Astrocyte (in vitro differentiated cells and primary cell): ENCODE measurements at regions not wholly inside any gene's neighbourhood (a gene's known extent, or its start where the extent isn't known, plus 50 kb on each side); places are given as distances from the start of the nearest gene placed in this dataset.

Source experiments
- DNase-seq: peaks from one replicate; pipeline ENCODE4 v3.0.0-alpha.2; 2010; ENCODE audit warnings: low read depth
- FAIRE-seq: peaks from 2 replicates; lab custom pipeline; 2011; peaks lifted over from hg19 to GRCh38; lab: Jason Lieb, UNC
- H2AFZ ChIP-seq: 2 replicates; pipeline ENCODE4 v1.6.0; 2012; ENCODE audit warnings: low read depth, low read length, inconsistent platforms
- H3K27ac ChIP-seq: 2 replicates; pipeline ENCODE4 v1.5.1; 2011; ENCODE audit warnings: low read depth, low read length, inconsistent platforms
- H3K27me3 ChIP-seq: 2 replicates; pipeline ENCODE4 v1.6.0; 2011; ENCODE audit warnings: low read length, inconsistent platforms; ENCODE audit not compliant: insufficient read depth
- H3K36me3 ChIP-seq: 2 replicates; pipeline ENCODE4 v1.5.1; 2011; ENCODE audit warnings: low read length, inconsistent platforms; ENCODE audit not compliant: insufficient read depth
- H3K4me1 ChIP-seq: 2 replicates; pipeline ENCODE4 v1.5.1; 2011; ENCODE audit warnings: low read length, inconsistent platforms; ENCODE audit not compliant: insufficient read depth
- H3K4me2 ChIP-seq: 2 replicates; pipeline ENCODE4 v1.6.0; 2012; ENCODE audit warnings: low read length, inconsistent platforms
- H3K4me3 ChIP-seq: 2 replicates; pipeline ENCODE4 v1.5.1; 2011; ENCODE audit warnings: low read depth, mild to moderate bottlenecking, low read length, inconsistent platforms; ENCODE audit not compliant: insufficient read depth
- H3K79me2 ChIP-seq: 2 replicates; pipeline ENCODE4 v1.6.0; 2012; ENCODE audit warnings: mild to moderate bottlenecking, low read length, inconsistent platforms; ENCODE audit not compliant: insufficient read depth
- H3K9ac ChIP-seq: 2 replicates; pipeline ENCODE4 v1.6.0; 2012; ENCODE audit warnings: mild to moderate bottlenecking, low read length, inconsistent platforms
- H3K9me3 ChIP-seq: 2 replicates; pipeline ENCODE4 v1.5.1; 2012; ENCODE audit warnings: low read depth, mild to moderate bottlenecking, low read length, inconsistent platforms; ENCODE audit not compliant: insufficient read depth
- H4K20me1 ChIP-seq: 2 replicates; pipeline ENCODE4 v1.6.0; 2012; ENCODE audit warnings: low read length, inconsistent platforms; ENCODE audit not compliant: insufficient read depth
- H3K27ac Mint-ChIP-seq: one replicate; pipeline ENCODE4 v1.8.0; 2021; ENCODE audit warnings: mild to moderate bottlenecking, mixed read lengths; ENCODE audit not compliant: unreplicated experiment
- H3K27me3 Mint-ChIP-seq: one replicate; pipeline ENCODE4 v1.8.0; 2021; ENCODE audit warnings: low read depth, mixed read lengths; ENCODE audit not compliant: unreplicated experiment
- H3K36me3 Mint-ChIP-seq: one replicate; pipeline ENCODE4 v1.8.0; 2021; ENCODE audit warnings: low read depth, mixed read lengths; ENCODE audit not compliant: unreplicated experiment
- H3K4me1 Mint-ChIP-seq: one replicate; pipeline ENCODE4 v1.8.0; 2021; ENCODE audit warnings: low read depth, mixed read lengths; ENCODE audit not compliant: unreplicated experiment
- H3K4me3 Mint-ChIP-seq: one replicate; pipeline ENCODE4 v1.8.0; 2021; ENCODE audit warnings: mild to moderate bottlenecking, moderate library complexity, mixed read lengths; ENCODE audit not compliant: unreplicated experiment
- H3K9me3 Mint-ChIP-seq: one replicate; pipeline ENCODE4 v1.8.0; 2021; ENCODE audit warnings: mild to moderate bottlenecking, mixed read lengths; ENCODE audit not compliant: unreplicated experiment
- EZH2 ChIP-seq: IDR thresholded peaks from 2 replicates; pipeline ENCODE4 v1.6.1; 2012; ENCODE audit warnings: mild to moderate bottlenecking, low read length, inconsistent platforms; ENCODE audit not compliant: insufficient read depth
- TF ChIP-seq, protein P1 (sequence below): IDR thresholded peaks from 2 replicates; pipeline ENCODE4 v1.5.1; 2011; ENCODE audit warnings: low read depth, mild to moderate bottlenecking, inconsistent platforms, low read length, moderate library complexity; ENCODE audit not compliant: insufficient read depth

DNA sequence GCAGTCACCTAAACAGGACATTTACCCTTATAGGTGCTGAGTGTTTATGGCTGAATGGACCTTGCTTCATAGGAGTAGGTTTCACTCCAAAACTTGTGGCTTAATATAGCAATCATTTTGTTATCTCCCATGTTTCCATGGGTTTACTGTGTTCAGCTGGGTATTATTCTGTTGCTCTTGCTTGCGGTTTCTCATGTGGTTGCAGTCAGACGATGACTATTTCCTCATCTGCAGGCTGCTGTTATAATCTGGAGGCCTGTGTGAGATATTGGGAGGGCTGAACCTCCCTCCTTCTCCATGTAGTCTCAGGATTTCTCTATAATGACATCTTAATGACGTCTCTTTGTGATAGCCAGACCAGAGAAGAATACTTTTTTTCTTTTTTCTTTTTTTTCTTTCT, 98.1 kb downstream of the ZPLD1 start:
- TF ChIP-seq, protein P1, sequence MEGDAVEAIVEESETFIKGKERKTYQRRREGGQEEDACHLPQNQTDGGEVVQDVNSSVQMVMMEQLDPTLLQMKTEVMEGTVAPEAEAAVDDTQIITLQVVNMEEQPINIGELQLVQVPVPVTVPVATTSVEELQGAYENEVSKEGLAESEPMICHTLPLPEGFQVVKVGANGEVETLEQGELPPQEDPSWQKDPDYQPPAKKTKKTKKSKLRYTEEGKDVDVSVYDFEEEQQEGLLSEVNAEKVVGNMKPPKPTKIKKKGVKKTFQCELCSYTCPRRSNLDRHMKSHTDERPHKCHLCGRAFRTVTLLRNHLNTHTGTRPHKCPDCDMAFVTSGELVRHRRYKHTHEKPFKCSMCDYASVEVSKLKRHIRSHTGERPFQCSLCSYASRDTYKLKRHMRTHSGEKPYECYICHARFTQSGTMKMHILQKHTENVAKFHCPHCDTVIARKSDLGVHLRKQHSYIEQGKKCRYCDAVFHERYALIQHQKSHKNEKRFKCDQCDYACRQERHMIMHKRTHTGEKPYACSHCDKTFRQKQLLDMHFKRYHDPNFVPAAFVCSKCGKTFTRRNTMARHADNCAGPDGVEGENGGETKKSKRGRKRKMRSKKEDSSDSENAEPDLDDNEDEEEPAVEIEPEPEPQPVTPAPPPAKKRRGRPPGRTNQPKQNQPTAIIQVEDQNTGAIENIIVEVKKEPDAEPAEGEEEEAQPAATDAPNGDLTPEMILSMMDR, result no peak
- Mint-ChIP-seq H3K27me3 (no peaks in the 10 kb centered on the region), H3K27ac (no peak overlapping the region), H3K4me1 (peaks cover 18% of the 10 kb centered on the region), H3K4me3 (no peak overlapping the region), H3K9me3 (no peaks in the 10 kb centered on the region), H3K36me3 (no peaks in the 10 kb centered on the region)
- Histone ChIP-seq H3K27me3 (no peaks in the 10 kb centered on the region), H4K20me1 (no peaks in the 10 kb centered on the region), H3K4me2 (no peak overlapping the region), H3K27ac (no peak overlapping the region), H3K9me3 (no peaks in the 10 kb centered on the region), H3K36me3 (no peaks in the 10 kb centered on the region), H3K4me3 (no peak overlapping the region), H3K9ac (no peak overlapping the region), H3K4me1 (no peaks in the 10 kb centered on the region), H2AFZ (no peak overlapping the region), H3K79me2 (no peaks in the 10 kb centered on the region)
- no peak for FAIRE-seq
- DNase-seq, result peak; percentile 10

DNA sequence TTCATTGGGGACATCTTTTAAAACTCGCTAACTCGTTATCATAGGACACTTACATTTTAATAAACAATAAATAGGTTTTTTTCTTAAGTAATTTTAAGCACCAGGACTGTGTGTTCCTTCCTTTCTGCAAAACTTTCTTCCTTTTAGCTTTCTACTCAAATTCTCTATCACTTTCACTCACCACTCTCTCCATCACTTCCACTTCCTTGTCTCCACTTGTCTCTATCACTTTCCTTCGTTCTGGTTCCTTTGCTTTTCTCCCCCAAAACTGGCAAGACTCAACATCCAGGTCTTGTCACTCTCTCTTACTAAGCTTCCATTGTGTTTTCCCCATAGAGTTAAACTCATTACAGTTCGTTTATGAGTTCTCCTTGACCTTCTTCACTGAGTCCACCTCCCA, 99.0 kb downstream of the ZPLD1 start:
- Mint-ChIP-seq H3K27ac (no peak overlapping the region), H3K9me3 (no peaks in the 10 kb centered on the region), H3K36me3 (no peaks in the 10 kb centered on the region), H3K4me1 (peaks cover 18% of the 10 kb centered on the region), H3K27me3 (no peaks in the 10 kb centered on the region), H3K4me3 (no peak overlapping the region)
- Histone ChIP-seq H3K79me2 (no peaks in the 10 kb centered on the region), H3K9me3 (no peaks in the 10 kb centered on the region), H4K20me1 (no peaks in the 10 kb centered on the region), H2AFZ (no peak overlapping the region), H3K4me1 (no peaks in the 10 kb centered on the region), H3K4me2 (no peak overlapping the region), H3K36me3 (no peaks in the 10 kb centered on the region), H3K27ac (no peak overlapping the region), H3K9ac (no peak overlapping the region), H3K4me3 (no peak overlapping the region), H3K27me3 (no peaks in the 10 kb centered on the region)
- FAIRE-seq (no peak), DNase-seq (no peak)
- TF ChIP-seq, protein P1, result no peak
- no peak for TF ChIP-seq EZH2

DNA sequence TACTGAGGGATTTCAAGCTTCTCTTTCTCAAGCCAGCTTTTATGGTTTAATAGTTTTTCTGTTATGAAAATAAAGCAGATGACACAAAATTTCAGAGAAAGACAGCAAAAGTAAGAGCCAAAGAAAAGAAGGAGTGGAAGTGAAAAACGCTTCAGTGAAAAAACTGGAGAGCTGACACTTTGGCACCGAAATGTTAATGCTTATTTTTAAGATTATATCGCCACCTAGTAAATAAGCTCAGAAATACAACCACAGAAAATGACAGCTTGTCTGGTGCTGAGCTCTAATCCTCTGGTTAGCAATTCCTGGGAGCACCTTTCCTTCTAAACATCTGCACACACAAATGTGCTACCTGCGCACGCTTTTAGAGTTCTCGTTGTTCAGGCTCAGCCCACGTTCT, 101.6 kb downstream of the ZPLD1 start:
- Histone ChIP-seq H3K4me1 (no peaks in the 10 kb centered on the region), H3K27ac (no peak overlapping the region), H2AFZ (no peak overlapping the region), H4K20me1 (no peaks in the 10 kb centered on the region), H3K36me3 (no peaks in the 10 kb centered on the region), H3K27me3 (no peaks in the 10 kb centered on the region), H3K4me2 (peak overlapping the region; percentile 43), H3K4me3 (no peak overlapping the region), H3K79me2 (no peaks in the 10 kb centered on the region), H3K9me3 (no peaks in the 10 kb centered on the region), H3K9ac (no peak overlapping the region)
- no peaks in the 10 kb centered on the region for H3K36me3 Mint-ChIP-seq
- TF ChIP-seq, protein P1, result peak; percentile 61
- no peak for TF ChIP-seq EZH2
- no peaks in the 10 kb centered on the region for H3K27me3 Mint-ChIP-seq
- FAIRE-seq, result no peak
- H3K4me3 Mint-ChIP-seq, result no peak overlapping the region
- no peaks in the 10 kb centered on the region for H3K9me3 Mint-ChIP-seq
- DNase-seq, result peak; percentile 15
- peaks cover 8% of the 10 kb centered on the region for H3K4me1 Mint-ChIP-seq
- H3K27ac Mint-ChIP-seq, result no peak overlapping the region
